DOHH2 (cell line): ENCODE measurements at regions not wholly inside any gene's neighbourhood (a gene's known extent, or its start where the extent isn't known, plus 50 kb on each side); places are given as distances from the start of the nearest gene placed in this dataset.

Experiments used
- H3F3A ChIP-seq: fragments of 200-600 bp; sonication (generic), shearing (Covaris generic); 2 replicates; pipeline ENCODE4 v1.6.0; 2016; ENCODE audit warnings: antibody characterized with exemption, mild to moderate bottlenecking; ENCODE audit not compliant: control insufficient read depth, insufficient read depth
- H3K27ac ChIP-seq: fragments of 200-600 bp; sonication (generic); 2 replicates; pipeline ENCODE4 v1.5.1; 2014; ENCODE audit warnings: low read depth, mild to moderate bottlenecking, low read length, moderate library complexity
- H3K27me3 ChIP-seq: fragments of 200-600 bp; sonication (generic); 2 replicates; pipeline ENCODE4 v1.6.1; 2014; ENCODE audit warnings: mild to moderate bottlenecking, low read length, mixed read lengths; ENCODE audit not compliant: control insufficient read depth
- H3K36me3 ChIP-seq: fragments of 200-600 bp; sonication (generic); 2 replicates; pipeline ENCODE4 v1.6.1; 2014; ENCODE audit warnings: mild to moderate bottlenecking, low read length, moderate library complexity, mixed read lengths; ENCODE audit not compliant: control insufficient read depth
- H3K4me1 ChIP-seq: fragments of 200-600 bp; sonication (generic); 2 replicates; pipeline ENCODE4 v1.6.1; 2014; ENCODE audit warnings: mild to moderate bottlenecking, low read length, mixed read lengths; ENCODE audit not compliant: control insufficient read depth
- H3K4me2 ChIP-seq: fragments of 200-600 bp; sonication (generic); 2 replicates; pipeline ENCODE4 v1.6.0; 2014; ENCODE audit warnings: mild to moderate bottlenecking, low read length, moderate library complexity
- H3K4me3 ChIP-seq: fragments of 200-600 bp; sonication (generic); 2 replicates; pipeline ENCODE4 v1.5.1; 2014; ENCODE audit warnings: mild to moderate bottlenecking, low read length, mixed read lengths
- H3K79me2 ChIP-seq: fragments of 200-600 bp; sonication (generic); 2 replicates; pipeline ENCODE4 v1.6.1; 2014; ENCODE audit warnings: mild to moderate bottlenecking, low read length, mixed read lengths; ENCODE audit not compliant: control insufficient read depth
- H3K9me2 ChIP-seq: fragments of 200-600 bp; sonication (generic); replicated peaks from 2 replicates; pipeline ENCODE4 v1.6.1; 2014; ENCODE audit warnings: mild to moderate bottlenecking, low read length, mixed read lengths; ENCODE audit not compliant: control insufficient read depth
- H3K9me3 ChIP-seq: fragments of 200-600 bp; sonication (generic); 2 replicates; pipeline ENCODE4 v1.6.1; 2014; ENCODE audit warnings: antibody characterized with exemption, low read length, mixed read lengths; ENCODE audit not compliant: control insufficient read depth, insufficient read depth
- H4K20me1 ChIP-seq: fragments of 200-600 bp; sonication (generic); 2 replicates; pipeline ENCODE4 v1.6.0; 2014; ENCODE audit warnings: low read depth, mild to moderate bottlenecking, antibody characterized with exemption, low read length, moderate library complexity; ENCODE audit not compliant: control insufficient read depth, insufficient read depth
- EZH2phosphoT487 ChIP-seq: fragments of 200-600 bp; sonication (generic); IDR thresholded peaks from 2 replicates; pipeline ENCODE4 v1.6.1; 2017; ENCODE audit warnings: borderline replicate concordance, mild to moderate bottlenecking, antibody characterized with exemption, low read length, moderate library complexity, mixed read lengths
- TF ChIP-seq, protein P1 (sequence below): fragments of 200-600 bp; sonication (generic); IDR thresholded peaks from one replicate; pipeline ENCODE4 v1.5.1; 2014; ENCODE audit warnings: antibody characterized with exemption, mild to moderate bottlenecking, low read depth, low read length; ENCODE audit not compliant: poor library complexity, severe bottlenecking

DNA sequence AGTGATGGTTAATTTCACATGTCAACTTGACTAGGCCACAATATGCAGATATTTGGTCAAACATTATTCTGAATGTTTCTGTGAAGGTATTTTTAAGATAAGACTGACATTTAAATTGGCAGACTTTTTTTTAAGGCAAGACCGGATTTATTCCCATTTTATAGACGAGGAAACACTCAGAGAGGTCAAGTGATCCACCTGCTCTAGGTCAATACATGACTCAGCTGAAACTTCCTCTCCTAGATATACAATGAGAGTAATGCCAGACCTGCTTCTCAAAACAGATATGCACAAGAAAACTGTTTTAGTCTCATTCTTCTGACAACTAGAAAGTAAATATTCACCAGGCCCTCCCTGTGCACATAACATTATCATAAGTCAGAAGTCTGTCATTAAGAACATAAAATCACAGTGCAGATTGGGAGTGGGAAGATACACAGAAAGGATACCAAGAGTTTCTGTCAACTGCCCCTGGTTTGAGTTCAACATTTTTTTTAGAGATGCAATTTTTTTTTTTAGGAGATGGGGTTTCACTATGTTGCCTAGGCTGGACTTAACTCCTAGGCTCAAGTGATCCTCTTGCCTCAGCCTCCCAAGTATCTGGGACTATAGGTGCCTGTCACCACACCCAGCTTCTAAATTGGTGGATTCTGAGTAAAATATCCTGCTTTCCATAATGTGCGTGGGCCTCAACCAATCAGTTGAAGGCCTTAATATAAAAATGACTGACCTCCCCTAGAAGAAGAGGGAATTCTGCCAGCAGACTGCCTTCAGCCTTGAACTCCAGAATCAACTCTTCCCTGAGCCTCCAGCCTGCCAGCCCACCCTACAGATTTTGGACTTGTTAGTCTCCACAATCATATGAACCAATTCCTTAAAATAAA lies 121.4 kb downstream of the ZFAND4 start:
- H3F3A ChIP-seq, result no peaks in the 10 kb centered on the region
- H3K27me3 ChIP-seq, result no peaks in the 10 kb centered on the region
- H3K4me1 ChIP-seq, result no peaks in the 10 kb centered on the region; the same call in 1 of the 2 replicates
- TF ChIP-seq, protein P1, sequence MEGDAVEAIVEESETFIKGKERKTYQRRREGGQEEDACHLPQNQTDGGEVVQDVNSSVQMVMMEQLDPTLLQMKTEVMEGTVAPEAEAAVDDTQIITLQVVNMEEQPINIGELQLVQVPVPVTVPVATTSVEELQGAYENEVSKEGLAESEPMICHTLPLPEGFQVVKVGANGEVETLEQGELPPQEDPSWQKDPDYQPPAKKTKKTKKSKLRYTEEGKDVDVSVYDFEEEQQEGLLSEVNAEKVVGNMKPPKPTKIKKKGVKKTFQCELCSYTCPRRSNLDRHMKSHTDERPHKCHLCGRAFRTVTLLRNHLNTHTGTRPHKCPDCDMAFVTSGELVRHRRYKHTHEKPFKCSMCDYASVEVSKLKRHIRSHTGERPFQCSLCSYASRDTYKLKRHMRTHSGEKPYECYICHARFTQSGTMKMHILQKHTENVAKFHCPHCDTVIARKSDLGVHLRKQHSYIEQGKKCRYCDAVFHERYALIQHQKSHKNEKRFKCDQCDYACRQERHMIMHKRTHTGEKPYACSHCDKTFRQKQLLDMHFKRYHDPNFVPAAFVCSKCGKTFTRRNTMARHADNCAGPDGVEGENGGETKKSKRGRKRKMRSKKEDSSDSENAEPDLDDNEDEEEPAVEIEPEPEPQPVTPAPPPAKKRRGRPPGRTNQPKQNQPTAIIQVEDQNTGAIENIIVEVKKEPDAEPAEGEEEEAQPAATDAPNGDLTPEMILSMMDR, result no peak
- TF ChIP-seq EZH2phosphoT487, result no peak
- no peak overlapping the region for H3K27ac ChIP-seq
- no peaks in the 10 kb centered on the region for H3K79me2 ChIP-seq
- H3K4me3 ChIP-seq, result no peak overlapping the region
- H3K9me2 ChIP-seq, result no peaks in the 10 kb centered on the region
- no peak overlapping the region for H3K4me2 ChIP-seq
- H4K20me1 ChIP-seq, result no peaks in the 10 kb centered on the region
- no peaks in the 10 kb centered on the region for H3K9me3 ChIP-seq
- H3K36me3 ChIP-seq, result no peaks in the 10 kb centered on the region

DNA sequence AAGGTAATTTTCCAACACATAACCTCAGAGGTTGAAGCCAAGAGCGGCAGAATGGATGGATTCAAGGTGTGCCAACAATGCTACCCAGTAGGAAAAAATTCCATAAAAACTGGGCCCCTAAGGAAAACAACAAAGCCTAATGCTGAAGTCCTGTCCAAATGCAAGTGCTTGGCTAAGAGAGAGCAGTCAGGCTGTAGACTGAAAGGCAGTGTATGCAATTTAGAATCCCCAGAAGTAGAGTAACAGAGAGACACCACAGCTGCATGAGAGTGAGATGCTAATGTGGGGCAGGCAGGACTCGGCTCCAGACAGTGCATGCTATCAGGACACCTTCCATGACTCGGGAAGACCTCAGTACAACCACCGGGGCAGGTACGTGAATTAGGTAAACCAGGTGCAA lies 124.5 kb downstream of the ZFAND4 start:
- no peak overlapping the region for H3K4me2 ChIP-seq
- no peaks in the 10 kb centered on the region for H3K4me1 ChIP-seq
- H3K79me2 ChIP-seq, result no peaks in the 10 kb centered on the region
- no peak overlapping the region for H3K4me3 ChIP-seq
- no peaks in the 10 kb centered on the region for H4K20me1 ChIP-seq
- no peak for TF ChIP-seq EZH2phosphoT487
- TF ChIP-seq, protein P1, result no peak
- H3F3A ChIP-seq, result no peaks in the 10 kb centered on the region
- no peaks in the 10 kb centered on the region for H3K36me3 ChIP-seq
- H3K9me2 ChIP-seq, result no peaks in the 10 kb centered on the region
- no peak overlapping the region for H3K27ac ChIP-seq
- no peaks in the 10 kb centered on the region for H3K27me3 ChIP-seq
- no peaks in the 10 kb centered on the region for H3K9me3 ChIP-seq

DNA sequence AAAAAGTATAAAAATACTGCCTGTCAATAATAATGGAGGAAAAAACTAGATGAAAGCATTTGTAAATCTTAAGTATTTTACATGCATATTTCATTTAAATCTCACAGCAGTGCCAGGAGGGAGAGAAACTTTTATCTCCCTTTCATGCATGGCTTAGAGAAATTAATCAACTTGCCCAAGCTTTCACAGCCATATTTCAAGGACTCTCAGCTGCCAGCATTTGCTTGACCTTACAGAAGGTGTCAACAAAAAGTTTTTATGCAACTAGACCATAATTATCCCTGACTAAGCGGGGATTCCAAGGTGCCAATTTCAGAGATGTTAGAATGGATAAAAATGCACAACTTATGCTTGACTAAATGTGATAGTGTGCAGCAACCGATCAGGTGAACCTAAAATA lies 125.4 kb downstream of the ZFAND4 start:
- no peaks in the 10 kb centered on the region for H3K36me3 ChIP-seq
- H3K9me2 ChIP-seq, result no peaks in the 10 kb centered on the region
- no peaks in the 10 kb centered on the region for H4K20me1 ChIP-seq
- H3F3A ChIP-seq, result no peaks in the 10 kb centered on the region
- no peak overlapping the region for H3K4me3 ChIP-seq
- H3K9me3 ChIP-seq, result no peaks in the 10 kb centered on the region
- no peaks in the 10 kb centered on the region for H3K4me1 ChIP-seq
- no peaks in the 10 kb centered on the region for H3K27me3 ChIP-seq
- TF ChIP-seq, protein P1, result no peak
- TF ChIP-seq EZH2phosphoT487, result no peak
- H3K4me2 ChIP-seq, result no peak overlapping the region
- no peaks in the 10 kb centered on the region for H3K79me2 ChIP-seq
- no peak overlapping the region for H3K27ac ChIP-seq
